Suppressor macrophage treated with lipopolysaccharide for 4 hours (primary cell): ENCODE measurements at regions not wholly inside any gene's neighbourhood (a gene's known extent, or its start where the extent isn't known, plus 50 kb on each side); places are given as distances from the start of the nearest gene placed in this dataset.

Experiments
- DNase-seq: peaks from one replicate; pipeline ENCODE4 v3.0.0-alpha.2; 2020

GRCh38 chr9:8074713-8075286, 275.2 kb upstream of the DMAC1 start:
- DNase-seq, result no peak

DNA sequence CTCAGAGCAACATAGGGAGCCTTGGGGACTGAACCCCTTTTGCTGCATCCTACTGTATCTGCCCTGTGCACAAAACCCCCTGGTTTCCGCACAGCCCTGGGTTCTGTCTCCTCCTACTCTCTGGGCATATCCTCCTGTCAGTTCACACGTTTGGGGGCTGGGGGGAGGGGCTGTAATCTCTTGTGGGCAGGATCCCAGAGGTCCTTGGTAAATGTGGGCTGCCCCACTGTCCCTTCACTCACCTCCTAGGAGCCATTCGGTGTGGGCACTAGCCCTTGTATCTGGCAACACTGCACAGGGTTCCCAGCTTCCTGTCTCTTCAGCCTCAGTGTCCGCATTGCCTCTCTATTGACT, 271.8 kb upstream of the DMAC1 start:
- DNase-seq, result no peak

DNA sequence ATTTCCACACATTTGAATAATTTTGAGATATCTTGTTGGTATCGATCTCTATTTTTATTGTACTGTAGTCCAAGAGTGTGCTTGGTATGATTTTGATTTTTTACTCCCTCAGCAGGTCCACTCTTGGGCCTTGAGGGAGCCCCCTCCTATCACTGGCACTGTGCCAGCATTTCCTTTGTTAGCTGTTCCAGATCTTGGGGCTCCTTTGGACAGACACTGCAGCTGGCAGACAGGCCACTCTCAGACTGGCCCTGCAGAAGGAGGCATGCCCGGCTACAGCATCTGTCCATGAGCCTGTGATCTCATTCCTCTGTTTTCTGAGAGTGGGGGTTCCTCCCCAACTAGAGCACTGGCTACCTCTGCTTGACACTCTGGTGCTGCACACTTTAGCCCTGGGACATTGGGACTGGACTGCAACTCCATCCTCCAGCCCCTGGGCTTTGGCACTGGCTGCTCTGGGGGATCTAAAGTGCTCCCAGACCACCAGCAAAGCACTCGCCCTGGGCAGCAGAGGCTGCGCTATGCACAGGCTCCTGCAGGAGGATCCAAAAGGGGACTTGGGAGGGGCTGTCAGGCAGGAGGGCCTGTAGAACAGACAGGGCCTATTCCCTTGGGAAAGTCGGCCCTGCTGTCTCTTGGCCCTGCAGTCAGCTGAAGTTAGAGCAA, 271.3 kb upstream of the DMAC1 start:
- DNase-seq, result no peak

DNA sequence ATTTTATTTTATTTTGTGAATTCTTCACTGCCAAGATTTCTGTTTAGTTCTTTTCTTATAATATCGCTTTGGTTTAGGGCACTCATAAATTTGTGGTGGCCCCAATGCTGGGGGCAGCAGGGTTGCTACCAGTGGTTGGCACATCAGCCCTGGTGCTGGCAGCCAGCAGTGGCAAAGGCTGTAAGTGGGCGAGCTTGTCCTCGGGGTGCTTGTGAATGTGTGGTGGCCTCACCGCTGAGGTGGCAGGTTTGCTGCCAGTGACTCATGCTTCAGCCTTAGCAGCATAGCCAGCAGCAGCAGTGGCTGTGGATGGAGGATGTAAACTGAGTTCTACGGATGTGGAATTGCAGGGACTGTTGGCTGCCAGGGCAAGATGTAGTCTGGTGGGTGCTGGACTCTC, 262.9 kb upstream of the DMAC1 start:
- DNase-seq, result no peak

GRCh38 chr9:8053501-8053900, 253.9 kb upstream of the DMAC1 start:
- DNase-seq, result no peak

DNA sequence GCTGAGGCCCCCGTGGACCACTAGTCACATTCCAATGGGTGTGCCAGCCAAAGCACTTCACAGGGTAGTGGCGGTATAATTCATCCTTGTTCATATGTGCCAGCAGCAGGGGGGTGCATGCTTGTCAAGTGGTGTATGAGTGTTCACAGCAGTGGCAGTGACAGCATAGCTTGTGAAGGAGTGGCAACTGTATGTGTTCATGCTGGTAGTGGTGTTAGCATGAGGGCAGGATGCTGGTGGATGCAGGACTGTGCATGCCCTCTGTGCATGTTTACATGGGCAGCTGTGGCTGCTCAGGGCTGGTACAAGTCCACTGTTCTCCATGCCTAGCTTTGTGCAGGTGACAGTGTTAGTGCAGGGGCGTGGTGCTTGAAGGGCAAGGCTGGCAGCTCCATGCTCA, 253.4 kb upstream of the DMAC1 start:
- no peak for DNase-seq

GRCh38 chr9:8037745-8038144, 238.2 kb upstream of the DMAC1 start:
- no peak for DNase-seq

GRCh38 chr9:8036914-8037524, 237.4 kb upstream of the DMAC1 start:
- DNase-seq, result no peak

DNA sequence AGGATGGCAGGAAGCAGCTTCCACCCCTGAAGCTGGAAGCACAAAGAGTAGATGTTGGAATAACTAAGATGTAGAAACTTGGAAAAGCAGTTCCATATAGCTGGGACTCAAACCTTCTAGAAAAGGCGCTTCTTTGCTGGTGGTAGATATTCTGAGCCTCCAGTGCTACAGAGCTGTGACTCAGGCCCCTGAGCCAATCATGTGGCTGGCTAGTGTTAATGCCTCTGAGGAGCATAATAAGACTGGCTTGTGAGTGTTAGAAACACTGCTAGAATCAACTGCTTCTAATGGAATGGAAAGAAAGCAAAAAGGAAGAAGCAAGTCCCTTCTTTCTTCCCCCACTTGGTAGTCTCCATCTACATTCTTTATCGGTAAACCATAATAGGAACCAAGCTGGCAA, 234.2 kb upstream of the DMAC1 start:
- DNase-seq, result no peak

- DNase-seq, result no peak
Measured at GRCh38 chr9:8030095-8030494, 230.5 kb upstream of the DMAC1 start.

DNA sequence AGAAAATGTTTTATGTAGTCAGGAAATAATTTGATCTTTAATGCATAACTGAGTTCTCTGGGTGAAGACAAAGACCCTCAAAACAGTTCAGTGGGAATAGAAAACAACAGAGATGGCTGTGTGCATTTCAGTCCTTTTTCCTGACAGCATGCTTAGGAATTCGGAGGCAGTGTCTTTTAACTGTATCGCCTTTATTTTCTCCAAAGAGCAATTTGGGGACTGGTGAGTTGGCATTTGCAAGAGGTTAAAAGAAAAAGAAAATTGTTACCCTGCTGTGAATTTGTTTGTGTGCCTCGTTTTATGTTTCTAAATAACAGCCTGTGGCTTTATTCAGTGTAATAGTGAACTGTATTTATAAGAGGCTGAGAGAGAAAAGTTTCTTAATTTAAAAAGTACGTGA, 227.8 kb upstream of the DMAC1 start:
- no peak for DNase-seq

GRCh38 chr9:8025551-8025950, 226.0 kb upstream of the DMAC1 start:
- DNase-seq, result no peak

GRCh38 chr9:8020186-8020585, 220.6 kb upstream of the DMAC1 start:
- no peak for DNase-seq

DNA sequence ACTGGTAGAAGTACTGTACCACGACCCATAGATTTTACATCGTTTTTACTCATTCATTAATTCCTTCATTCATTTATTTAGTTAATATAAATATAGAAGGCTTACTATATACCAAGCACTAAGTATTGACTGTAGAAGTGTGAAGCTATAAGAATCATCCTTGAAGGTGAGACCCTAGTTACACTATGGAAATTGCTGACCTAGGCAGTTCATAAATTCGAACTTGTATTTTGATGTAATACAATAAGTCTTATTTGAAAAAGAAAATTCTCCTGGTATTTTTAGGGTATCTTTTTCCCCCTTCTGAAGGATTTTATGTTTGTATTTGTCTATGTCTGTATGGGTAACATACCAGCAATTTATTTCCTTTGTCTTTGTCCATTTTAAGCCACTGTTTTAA, 220.1 kb upstream of the DMAC1 start:
- no peak for DNase-seq

- DNase-seq, result no peak
Measured at GRCh38 chr9:8014997-8015682, 215.6 kb upstream of the DMAC1 start.

GRCh38 chr9:8012986-8013385, 213.4 kb upstream of the DMAC1 start:
- DNase-seq, result no peak

GRCh38 chr9:8011974-8012373, 212.4 kb upstream of the DMAC1 start:
- DNase-seq, result no peak

DNA sequence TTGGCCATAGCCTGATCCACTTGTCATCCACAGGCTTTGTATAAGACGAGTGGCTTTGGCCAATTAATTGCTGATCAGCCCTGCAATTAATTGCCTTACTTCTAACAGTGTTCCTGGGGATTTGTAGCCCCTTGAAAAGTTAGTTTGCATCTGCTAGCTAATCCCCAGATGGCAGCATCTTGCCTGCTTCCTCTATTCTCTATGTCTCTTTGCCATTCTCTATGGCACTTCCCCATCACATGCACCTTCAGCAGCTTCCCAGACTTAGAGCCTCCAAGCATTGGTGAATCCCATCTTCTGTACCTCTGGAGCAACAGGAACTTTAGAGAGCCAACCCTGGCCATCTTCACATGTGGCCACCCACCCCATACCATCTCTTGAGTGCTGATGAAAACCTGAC, 197.0 kb upstream of the DMAC1 start:
- no peak for DNase-seq

GRCh38 chr9:7988644-7989280, 189.2 kb upstream of the DMAC1 start:
- DNase-seq, result no peak

- no peak for DNase-seq
Measured at GRCh38 chr9:7984692-7985091, 185.1 kb upstream of the DMAC1 start.

DNA sequence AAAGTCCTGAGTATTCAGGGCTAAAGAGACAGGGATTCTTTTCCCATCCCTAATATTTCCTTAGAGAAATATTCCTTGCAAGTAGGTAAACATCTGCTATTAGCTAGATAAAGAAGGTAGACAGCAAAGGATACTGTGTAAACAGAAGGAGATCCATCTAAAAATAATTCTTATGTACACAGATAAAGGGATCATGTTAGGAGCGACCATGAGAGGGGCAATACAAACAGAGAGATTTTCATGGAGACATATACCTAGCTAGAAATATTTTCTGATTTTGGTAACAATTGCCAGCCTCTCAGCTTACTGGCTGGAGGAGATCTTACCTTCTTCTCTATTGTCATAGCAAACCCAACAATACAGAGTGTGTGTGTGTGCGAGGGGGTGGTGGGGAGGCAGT, 184.6 kb upstream of the DMAC1 start:
- DNase-seq, result no peak

DNA sequence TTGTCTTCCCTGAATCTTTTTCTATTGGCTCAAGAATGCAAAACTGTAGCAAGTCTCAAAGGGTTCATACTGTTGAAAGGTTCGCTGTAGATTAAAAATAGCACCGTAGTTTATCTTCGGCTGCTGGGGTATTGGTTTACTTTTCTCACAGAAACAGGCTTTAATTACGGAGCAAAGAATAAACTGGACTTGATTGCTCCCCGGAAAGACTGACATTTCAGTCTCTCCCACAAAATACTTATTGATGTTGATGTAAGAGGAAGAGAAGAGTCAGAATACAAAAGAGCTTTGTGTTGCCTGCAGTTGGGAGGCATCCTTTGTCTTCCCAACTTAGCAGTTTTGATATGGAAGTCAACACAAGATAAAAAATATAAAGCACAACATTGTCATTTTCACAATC, 183.9 kb upstream of the DMAC1 start:
- no peak for DNase-seq

DNA sequence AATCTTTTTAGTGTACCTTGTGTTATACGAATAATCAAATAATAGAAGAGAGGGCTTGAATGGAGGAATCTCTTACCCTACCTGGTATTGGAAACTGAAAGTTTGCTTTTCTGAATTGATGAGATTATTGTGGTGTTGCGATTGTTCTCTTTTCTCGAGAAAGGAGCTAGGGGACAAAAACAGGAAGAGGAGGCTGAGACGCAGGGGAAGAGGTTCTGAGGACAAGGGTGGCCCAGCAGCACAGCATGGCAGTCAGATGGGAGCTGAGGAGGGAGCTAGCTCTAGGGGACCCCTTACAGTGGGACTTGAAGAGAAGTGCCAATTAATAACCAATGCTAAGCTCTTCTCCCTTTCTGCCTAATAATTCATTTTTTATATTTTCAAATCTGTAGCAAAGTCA, 183.3 kb upstream of the DMAC1 start:
- no peak for DNase-seq
